ENCODE measurements at regions not wholly inside any gene's neighbourhood (a gene's known extent, or its start where the extent isn't known, plus 50 kb on each side); places are given as distances from the start of the nearest gene placed in this dataset.
A peak's percentile ranks its signal among the peaks of the same experiment; 100 is the strongest.

DNA sequence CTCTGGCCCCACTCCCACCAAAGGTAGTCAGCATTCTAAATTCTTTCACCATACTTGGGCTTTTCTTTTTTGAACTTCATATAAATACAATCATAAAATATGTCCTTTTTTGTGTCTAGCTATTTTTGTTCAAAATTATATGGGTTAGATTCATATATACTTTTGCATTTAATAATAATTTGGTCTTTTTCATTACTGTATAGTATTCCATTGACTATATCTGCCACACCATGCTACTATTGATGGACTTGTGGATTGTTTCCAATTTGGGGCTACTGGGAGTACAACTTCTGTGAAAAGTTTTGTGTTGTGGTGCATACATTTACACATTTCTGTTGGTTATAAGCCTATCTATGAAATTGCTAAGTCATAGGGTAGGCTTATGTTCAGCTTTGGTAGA lies 85.7 kb downstream of the GLUL start:
- Histone ChIP-seq H3K4me3 (no peak overlapping the region), H3K27ac (no peak overlapping the region), H3K27me3 (no peaks in the 10 kb centered on the region), H3K36me3 (no peaks in the 10 kb centered on the region), H3K9me3 (no peaks in the 10 kb centered on the region), H3K4me1 (peaks cover 5 to 20% (median 12%) of the 10 kb centered on the region in 3 donors)
- DNase-seq = no peak
- intact Hi-C loops (cut with DNase I) = loop anchor here in 1 of 3 donors (10.0 kb wide), 1 partner anchor 161 kb away; no protein-coding TSS in a partner anchor
- no peak for FAIRE-seq
- no peak for ATAC-seq
- TF ChIP-seq, protein P1, sequence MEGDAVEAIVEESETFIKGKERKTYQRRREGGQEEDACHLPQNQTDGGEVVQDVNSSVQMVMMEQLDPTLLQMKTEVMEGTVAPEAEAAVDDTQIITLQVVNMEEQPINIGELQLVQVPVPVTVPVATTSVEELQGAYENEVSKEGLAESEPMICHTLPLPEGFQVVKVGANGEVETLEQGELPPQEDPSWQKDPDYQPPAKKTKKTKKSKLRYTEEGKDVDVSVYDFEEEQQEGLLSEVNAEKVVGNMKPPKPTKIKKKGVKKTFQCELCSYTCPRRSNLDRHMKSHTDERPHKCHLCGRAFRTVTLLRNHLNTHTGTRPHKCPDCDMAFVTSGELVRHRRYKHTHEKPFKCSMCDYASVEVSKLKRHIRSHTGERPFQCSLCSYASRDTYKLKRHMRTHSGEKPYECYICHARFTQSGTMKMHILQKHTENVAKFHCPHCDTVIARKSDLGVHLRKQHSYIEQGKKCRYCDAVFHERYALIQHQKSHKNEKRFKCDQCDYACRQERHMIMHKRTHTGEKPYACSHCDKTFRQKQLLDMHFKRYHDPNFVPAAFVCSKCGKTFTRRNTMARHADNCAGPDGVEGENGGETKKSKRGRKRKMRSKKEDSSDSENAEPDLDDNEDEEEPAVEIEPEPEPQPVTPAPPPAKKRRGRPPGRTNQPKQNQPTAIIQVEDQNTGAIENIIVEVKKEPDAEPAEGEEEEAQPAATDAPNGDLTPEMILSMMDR (IDR thresholded peaks at IDR 0.05) = no peak

DNA sequence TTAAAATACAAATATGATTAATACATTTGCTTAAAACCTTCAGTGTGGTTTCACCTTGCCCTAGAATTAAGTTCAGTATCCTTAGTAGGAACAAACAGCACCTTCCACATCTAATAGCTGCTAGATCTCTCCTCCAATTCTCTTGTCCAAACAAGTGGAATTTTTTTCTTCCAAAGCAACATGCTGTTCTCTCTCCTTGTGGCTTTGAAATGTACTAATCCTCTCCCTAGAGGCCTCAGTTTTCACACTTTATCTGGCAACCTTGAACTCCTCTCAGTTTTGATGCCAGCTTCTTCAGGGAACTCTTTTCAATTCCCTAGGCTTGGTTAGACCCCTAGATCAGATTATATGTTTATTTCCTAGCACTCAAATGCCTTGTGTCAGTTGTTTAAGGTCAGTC lies 87.0 kb downstream of the GLUL start:
- intact Hi-C loops (cut with DNase I) = loop anchor here in 1 of 3 donors (10.0 kb wide), 1 partner anchor 160 kb away; no protein-coding TSS in a partner anchor
- Histone ChIP-seq H3K4me3 (no peak overlapping the region), H3K36me3 (no peaks in the 10 kb centered on the region), H3K4me1 (peaks cover 5 to 20% (median 16%) of the 10 kb centered on the region in 3 donors), H3K27me3 (no peaks in the 10 kb centered on the region), H3K9me3 (no peaks in the 10 kb centered on the region), H3K27ac (peak overlapping the region in 1 of 4 donors; percentile 31)
- FAIRE-seq = no peak
- TF ChIP-seq, protein P1 (IDR thresholded peaks at IDR 0.05) = no peak
- no peak for DNase-seq
- ATAC-seq = no peak

DNA sequence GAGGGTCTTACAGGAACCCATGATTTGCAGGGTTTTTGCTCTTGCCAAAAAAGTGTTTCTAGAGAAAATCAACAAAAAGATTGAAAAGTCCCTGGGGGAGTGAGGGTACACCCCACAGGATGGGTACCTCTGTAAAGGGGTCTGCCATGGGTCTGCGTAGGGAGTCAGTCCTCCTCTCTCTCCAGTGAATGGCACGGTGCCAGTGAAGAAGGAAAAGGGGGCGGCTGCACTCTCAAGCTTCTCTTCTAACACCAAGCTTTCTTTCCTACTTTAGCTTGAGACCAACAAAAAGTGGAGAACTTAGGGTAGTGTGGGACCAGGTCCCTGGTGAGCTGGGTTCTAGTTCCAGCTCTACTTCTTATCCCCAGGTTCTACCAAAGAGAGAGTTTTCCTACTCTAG lies 87.4 kb downstream of the GLUL start:
- peaks cover 5 to 20% (median 16%) of the 10 kb centered on the region in 3 donors for H3K4me1 ChIP-seq
- no peak for FAIRE-seq
- ATAC-seq = no peak
- H3K27ac ChIP-seq = peak overlapping the region in 1 of 4 donors; percentile 31
- H3K27me3 ChIP-seq = no peaks in the 10 kb centered on the region
- intact Hi-C loops (cut with DNase I) = loop anchor here in 1 of 3 donors (10.0 kb wide), 1 partner anchor 159 kb away; no protein-coding TSS in a partner anchor
- TF ChIP-seq, protein P1 (IDR thresholded peaks at IDR 0.05) = no peak
- no peak for DNase-seq
- H3K36me3 ChIP-seq = no peaks in the 10 kb centered on the region
- 78 to 91% methylated on average over 2 to 3 of the region's 3 CpGs for WGBS, 2 donors
- H3K9me3 ChIP-seq = no peaks in the 10 kb centered on the region
- H3K4me3 ChIP-seq = no peak overlapping the region

GRCh38 chr1:182303778-182304177 lies 87.8 kb downstream of the GLUL start:
- no peaks in the 10 kb centered on the region for H3K36me3 ChIP-seq
- WGBS, 2 donors = 72 to 76% methylated on average over 2 of the region's 2 CpGs
- no peak for DNase-seq
- intact Hi-C loops (cut with DNase I) = loop anchor here in 1 of 3 donors (10.0 kb wide), 1 partner anchor 159 kb away; no protein-coding TSS in a partner anchor
- H3K4me3 ChIP-seq = no peak overlapping the region
- TF ChIP-seq, protein P1 (IDR thresholded peaks at IDR 0.05) = no peak
- no peaks in the 10 kb centered on the region for H3K27me3 ChIP-seq
- H3K9me3 ChIP-seq = no peaks in the 10 kb centered on the region
- H3K27ac ChIP-seq = no peak overlapping the region
- H3K4me1 ChIP-seq = peaks cover 5 to 20% (median 16%) of the 10 kb centered on the region in 3 donors
- no peak for ATAC-seq
- FAIRE-seq = no peak

- no peaks in the 10 kb centered on the region for H3K9me3 ChIP-seq
- TF ChIP-seq, protein P1 (IDR thresholded peaks at IDR 0.05) = no peak
- H3K4me3 ChIP-seq = no peak overlapping the region
- H3K36me3 ChIP-seq = no peaks in the 10 kb centered on the region
- DNase-seq (peak in 3 of 6 donors; percentile 24 to 36 (median 30)), ATAC-seq (peak; percentile 63 to 92 (median 90)), FAIRE-seq (no peak)
- H3K4me1 ChIP-seq = peaks cover 5 to 20% (median 16%) of the 10 kb centered on the region in 3 donors
- intact Hi-C loops (cut with DNase I) = loop anchor here in 1 of 3 donors (10.0 kb wide), 1 partner anchor 157 kb away; no protein-coding TSS in a partner anchor
- H3K27me3 ChIP-seq = no peaks in the 10 kb centered on the region
- peak overlapping the region in 3 of 4 donors; percentile 16 to 68 (median 57) for H3K27ac ChIP-seq
- WGBS, 2 donors = 77 to 81% methylated on average over 9 of the region's 9 CpGs
These were observed 90.0 kb downstream of the GLUL start for GRCh38 chr1:182301467-182302198.
